Right lobe of liver (tissue), 6 donors: ENCODE measurements at regions not wholly inside any gene's neighbourhood (a gene's known extent, or its start where the extent isn't known, plus 50 kb on each side); places are given as distances from the start of the nearest gene placed in this dataset.
"Not testable (repeated sequence)": the region's sequence is repeated elsewhere in the genome, so short reads cannot be mapped to it uniquely, and the experiment has no call there.

Source experiments
- ATAC-seq, 4 donors: fragments of 200-7000 bp; cut with Tn5 transposase; one replicate each; pipeline ENCODE4 v1.9.1; 2020; ENCODE audit warnings: mild to moderate bottlenecking in 4 of 4, moderate library complexity in 4 of 4
- DNase-seq, 3 donors: peaks; one replicate each; pipeline ENCODE4 v3.0.0-alpha.2; 2020
- H3K27ac ChIP-seq, 3 donors: fragments of 200-600 bp; one replicate each; pipeline ENCODE4 v1.8.0; 2022
- H3K27me3 ChIP-seq, 2 donors: fragments of 200-600 bp; one replicate each; pipeline ENCODE4 v1.8.0; 2022
- H3K36me3 ChIP-seq, 4 donors: fragments of 200-600 bp; sonication (generic) in 1 of 4; one replicate each; pipeline versions ENCODE4 v1.5.1 to v1.8.0; 2017 to 2022; ENCODE audit warnings: control low read depth in 1 of 4
- H3K4me1 ChIP-seq, 4 donors: fragments of 200-600 bp; sonication (generic) in 1 of 4; one replicate each; pipeline versions ENCODE4 v1.5.1 to v1.8.0; 2017 to 2022; ENCODE audit warnings: control low read depth in 1 of 4
- H3K4me3 ChIP-seq, 3 donors: fragments of 200-600 bp; one replicate each; pipeline ENCODE4 v1.8.0; 2022
- H3K9me3 ChIP-seq, 4 donors: fragments of 200-600 bp; sonication (generic) in 1 of 4; one replicate each; pipeline versions ENCODE4 v1.5.1 to v1.8.0; 2017 to 2022; ENCODE audit warnings: control low read depth in 1 of 4
- POLR2A ChIP-seq: fragments of 450-650 bp; IDR thresholded peaks from one replicate; pipeline ENCODE4 v1.6.1; 2017; ENCODE audit warnings: antibody characterized with exemption, mild to moderate bottlenecking
- WGBS: methylation state at CpG from one replicate; pipeline ENCODE4 v1.1.6; 2018; ENCODE audit warnings: low coverage, low lambda C conversion rate; ENCODE audit not compliant: insufficient coverage; ENCODE audit errors: missing lambda C conversion rate; 5-methylcytosine and 5-hydroxymethylcytosine counted together
- intact Hi-C, 2 donors: fragments of 100-400 bp; cut with DNase I; formaldehyde crosslinking; loops; one replicate each; pipeline versions ENCODE4 v1.11.2 to v1.14.1; 2022
- TF ChIP-seq, protein P1 (sequence below), 4 donors: fragments of 200-600 bp in 3 of 4; fragments of 450-650 bp in 1 of 4; IDR thresholded peaks; one replicate each; pipeline versions ENCODE4 v1.5.1 to v1.8.0; 2016 to 2022; ENCODE audit warnings: antibody characterized with exemption in 4 of 4, mild to moderate bottlenecking in 2 of 4
- donor health status: DM: no; HTN: yes; CAD: no.
- donor health status: DM: no; HTN: no; CAD: no.
- donor health status: DM: no; HTN: no; CAD: no.
- donor health status: DM: no; HTN: yes; CAD: no.
- donor health status: DM: no; HTN: yes; CAD: no.

DNA sequence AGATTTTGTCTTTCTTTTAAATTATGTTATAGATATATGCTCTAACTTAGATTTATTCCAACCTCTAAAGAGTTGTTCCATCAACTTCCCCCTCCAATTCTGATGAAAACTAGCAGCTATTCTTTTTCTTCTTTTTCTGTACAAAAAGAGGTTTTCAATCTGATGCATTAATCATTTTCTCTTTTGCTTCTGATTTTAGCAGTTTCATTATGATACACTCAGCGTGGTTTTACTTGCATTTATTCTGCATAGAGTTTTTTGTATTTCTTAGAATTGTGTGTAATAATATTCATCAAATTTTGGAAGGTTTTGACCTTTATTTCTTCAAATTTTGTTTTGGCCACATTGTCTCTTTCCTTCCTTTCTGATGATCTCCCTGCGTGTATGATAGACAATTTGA, 968.1 kb upstream of the CDH18 start:
- Histone ChIP-seq H3K9me3 (no peaks in the 10 kb centered on the region), H3K27ac (no peak overlapping the region), H3K4me3 (no peak overlapping the region), H3K4me1 (no peaks in the 10 kb centered on the region), H3K36me3 (no peaks in the 10 kb centered on the region), H3K27me3 (no peaks in the 10 kb centered on the region)
- no peak for TF ChIP-seq POLR2A
- TF ChIP-seq, protein P1, sequence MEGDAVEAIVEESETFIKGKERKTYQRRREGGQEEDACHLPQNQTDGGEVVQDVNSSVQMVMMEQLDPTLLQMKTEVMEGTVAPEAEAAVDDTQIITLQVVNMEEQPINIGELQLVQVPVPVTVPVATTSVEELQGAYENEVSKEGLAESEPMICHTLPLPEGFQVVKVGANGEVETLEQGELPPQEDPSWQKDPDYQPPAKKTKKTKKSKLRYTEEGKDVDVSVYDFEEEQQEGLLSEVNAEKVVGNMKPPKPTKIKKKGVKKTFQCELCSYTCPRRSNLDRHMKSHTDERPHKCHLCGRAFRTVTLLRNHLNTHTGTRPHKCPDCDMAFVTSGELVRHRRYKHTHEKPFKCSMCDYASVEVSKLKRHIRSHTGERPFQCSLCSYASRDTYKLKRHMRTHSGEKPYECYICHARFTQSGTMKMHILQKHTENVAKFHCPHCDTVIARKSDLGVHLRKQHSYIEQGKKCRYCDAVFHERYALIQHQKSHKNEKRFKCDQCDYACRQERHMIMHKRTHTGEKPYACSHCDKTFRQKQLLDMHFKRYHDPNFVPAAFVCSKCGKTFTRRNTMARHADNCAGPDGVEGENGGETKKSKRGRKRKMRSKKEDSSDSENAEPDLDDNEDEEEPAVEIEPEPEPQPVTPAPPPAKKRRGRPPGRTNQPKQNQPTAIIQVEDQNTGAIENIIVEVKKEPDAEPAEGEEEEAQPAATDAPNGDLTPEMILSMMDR (IDR thresholded peaks at IDR 0.05), result no peak
- ATAC-seq (no peak), DNase-seq (no peak)
- 46% methylated on average over 2 of the region's 2 CpGs for WGBS
- intact Hi-C loops, result no loop called here

- Histone ChIP-seq H3K9me3 (no peaks in the 10 kb centered on the region), H3K4me1 (no peaks in the 10 kb centered on the region), H3K27me3 (no peaks in the 10 kb centered on the region), H3K27ac (no peak overlapping the region), H3K4me3 (no peak overlapping the region), H3K36me3 (no peaks in the 10 kb centered on the region)
- DNase-seq, result no peak
- no peak for ATAC-seq
- intact Hi-C loops, result no loop called here
- no peak for TF ChIP-seq POLR2A
- TF ChIP-seq, protein P1 (IDR thresholded peaks at IDR 0.05), result no peak
- WGBS, result 10% methylated on average over 1 of the region's 1 CpG
Measured at GRCh38 chr5:20949636-20950035, 961.6 kb upstream of the CDH18 start.

GRCh38 chr5:20943183-20943971, 955.4 kb upstream of the CDH18 start:
- H3K36me3 ChIP-seq, H3K4me1 ChIP-seq, intact Hi-C loops, H3K27ac ChIP-seq, H3K27me3 ChIP-seq, H3K4me3 ChIP-seq, ATAC-seq, DNase-seq, H3K9me3 ChIP-seq: not testable (repeated sequence)
- 40% methylated on average over 2 of the region's 3 CpGs for WGBS

DNA sequence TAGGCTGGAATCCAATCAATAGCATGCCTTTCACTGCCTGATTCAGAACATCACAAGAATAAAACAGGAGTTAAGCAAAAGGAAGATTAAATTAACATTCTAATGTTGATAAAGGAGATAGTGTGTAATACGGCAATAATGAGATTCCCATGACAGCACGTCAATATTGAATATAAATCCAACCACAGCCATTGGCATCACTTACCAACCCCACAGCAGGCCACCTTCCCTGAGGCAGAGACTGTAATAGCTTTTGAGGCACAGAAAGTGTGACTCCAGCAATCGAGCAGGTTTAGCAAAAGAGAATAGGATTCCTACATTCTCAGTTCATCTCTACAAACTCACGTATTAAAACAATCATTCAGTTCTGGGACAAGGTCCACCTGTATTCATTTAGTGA, 954.6 kb upstream of the CDH18 start:
- DNase-seq, H3K27me3 ChIP-seq, H3K9me3 ChIP-seq, H3K27ac ChIP-seq, H3K4me1 ChIP-seq, ATAC-seq, H3K36me3 ChIP-seq, H3K4me3 ChIP-seq, intact Hi-C loops: not testable (repeated sequence)
- 47% methylated on average over 4 of the region's 4 CpGs for WGBS

GRCh38 chr5:20940786-20941185, 952.8 kb upstream of the CDH18 start:
- H3K36me3 ChIP-seq, H3K27me3 ChIP-seq, H3K9me3 ChIP-seq, intact Hi-C loops, ATAC-seq, DNase-seq, H3K4me1 ChIP-seq, H3K4me3 ChIP-seq, H3K27ac ChIP-seq: not testable (repeated sequence)
- WGBS, result 67% methylated on average over 3 of the region's 4 CpGs

GRCh38 chr5:20890936-20891335, 902.9 kb upstream of the CDH18 start:
- intact Hi-C loops, ATAC-seq, H3K27me3 ChIP-seq, H3K4me1 ChIP-seq, H3K9me3 ChIP-seq, DNase-seq, H3K27ac ChIP-seq, H3K4me3 ChIP-seq, H3K36me3 ChIP-seq: not testable (repeated sequence)
- 74% methylated on average over 5 of the region's 5 CpGs for WGBS

DNA sequence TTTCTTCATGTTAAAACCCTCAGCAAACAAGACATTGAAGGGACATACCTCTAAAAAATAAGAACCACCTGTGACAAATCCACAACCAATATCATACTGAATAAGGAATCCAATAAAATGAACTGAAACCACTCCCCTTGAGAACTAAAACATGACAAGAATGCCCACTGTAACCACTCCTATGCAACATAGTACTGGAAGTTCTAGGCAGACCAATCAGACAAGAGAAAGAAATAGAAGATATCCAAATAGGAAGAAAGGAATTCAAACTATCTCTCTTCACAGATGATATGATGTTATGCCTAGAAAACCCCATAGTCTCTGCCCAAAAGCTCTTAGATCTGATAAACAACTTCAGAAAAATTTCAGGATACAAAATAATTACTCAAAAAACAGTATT, 887.7 kb upstream of the CDH18 start:
- H3K4me1 ChIP-seq, H3K9me3 ChIP-seq, DNase-seq, H3K36me3 ChIP-seq, H3K27me3 ChIP-seq, ATAC-seq, intact Hi-C loops, H3K27ac ChIP-seq, H3K4me3 ChIP-seq: not testable (repeated sequence)

GRCh38 chr5:20865892-20866291, 877.9 kb upstream of the CDH18 start:
- WGBS, result 37% methylated on average over 3 of the region's 3 CpGs

More at GRCh38 chr5:20865892-20866291, 877.9 kb upstream of the CDH18 start:
- H3K36me3 ChIP-seq, H3K4me3 ChIP-seq, H3K4me1 ChIP-seq, ATAC-seq, H3K27me3 ChIP-seq, H3K27ac ChIP-seq, intact Hi-C loops, DNase-seq, H3K9me3 ChIP-seq: not testable (repeated sequence)
